ENCODE measurements at regions not wholly inside any gene's neighbourhood (a gene's known extent, or its start where the extent isn't known, plus 50 kb on each side); places are given as distances from the start of the nearest gene placed in this dataset.
"Not testable (repeated sequence)": the region's sequence is repeated elsewhere in the genome, so short reads cannot be mapped to it uniquely, and the experiment has no call there.

DNA sequence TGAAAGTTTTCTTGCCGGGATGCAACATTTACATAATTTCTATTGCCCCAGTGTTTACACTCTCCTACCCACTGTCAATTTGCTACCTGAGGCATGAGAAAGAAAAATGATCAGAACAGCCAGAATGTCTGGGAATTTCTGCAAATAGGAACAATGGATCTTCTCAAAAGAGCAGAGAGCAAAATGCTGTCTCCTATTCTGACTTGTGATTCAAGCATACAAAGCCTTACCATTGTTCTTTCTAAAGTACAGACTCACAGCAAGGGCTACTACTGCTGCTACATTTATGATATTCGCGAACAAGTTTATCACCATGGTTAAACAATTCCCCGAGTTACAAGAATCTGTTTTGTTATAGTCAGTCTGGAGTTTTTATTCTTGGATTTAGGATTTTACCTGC lies 329.9 kb upstream of the CELF2 start:
- no peak for DNase-seq (ENCODE audit: low read depth)

DNA sequence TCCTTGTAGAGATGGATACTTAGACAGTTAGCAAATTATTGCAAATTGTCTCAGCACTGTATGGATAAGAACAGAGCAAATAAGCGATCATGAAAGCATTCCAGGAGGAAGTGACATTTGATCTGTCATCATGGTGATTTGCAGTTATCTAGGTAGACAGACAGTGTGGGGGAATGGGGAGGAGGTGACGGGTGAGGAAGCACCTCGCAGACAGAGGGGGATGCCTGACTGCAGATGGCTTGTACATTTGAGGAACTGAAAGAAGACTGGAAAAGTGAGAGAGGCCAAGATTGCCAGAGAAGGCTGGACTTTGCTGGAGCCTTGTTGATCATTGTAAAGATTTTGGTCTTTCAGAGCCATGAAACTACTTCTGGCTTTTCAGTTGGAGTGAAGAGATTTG lies 318.2 kb upstream of the CELF2 start:
- no peak for DNase-seq (ENCODE audit: low read depth)

DNA sequence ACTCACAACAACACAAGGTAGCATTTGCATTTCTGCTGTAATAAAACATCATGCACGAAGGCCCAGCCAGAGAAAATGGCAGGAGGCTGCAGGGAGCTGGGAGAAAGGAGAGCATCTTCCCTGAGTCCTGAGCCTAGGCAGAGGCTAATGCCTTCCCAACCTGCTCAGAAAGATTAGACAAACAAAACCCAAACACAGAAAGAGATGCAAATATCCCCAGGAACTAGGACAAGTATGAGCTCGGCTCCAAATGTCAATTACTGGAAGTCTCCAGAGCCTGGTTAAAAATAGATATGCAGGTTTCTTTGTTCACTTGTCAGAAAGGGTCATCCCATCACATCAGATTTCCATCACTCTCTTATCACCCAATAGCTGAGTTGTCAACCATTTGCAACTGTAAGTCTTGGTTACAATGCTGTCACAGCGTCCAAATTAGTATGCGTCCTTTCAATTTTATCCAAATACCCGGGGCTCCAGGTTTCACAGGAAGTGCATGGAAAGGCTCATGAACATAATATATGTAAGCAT lies 316.5 kb upstream of the CELF2 start:
- no peak for DNase-seq (ENCODE audit: low read depth)

DNA sequence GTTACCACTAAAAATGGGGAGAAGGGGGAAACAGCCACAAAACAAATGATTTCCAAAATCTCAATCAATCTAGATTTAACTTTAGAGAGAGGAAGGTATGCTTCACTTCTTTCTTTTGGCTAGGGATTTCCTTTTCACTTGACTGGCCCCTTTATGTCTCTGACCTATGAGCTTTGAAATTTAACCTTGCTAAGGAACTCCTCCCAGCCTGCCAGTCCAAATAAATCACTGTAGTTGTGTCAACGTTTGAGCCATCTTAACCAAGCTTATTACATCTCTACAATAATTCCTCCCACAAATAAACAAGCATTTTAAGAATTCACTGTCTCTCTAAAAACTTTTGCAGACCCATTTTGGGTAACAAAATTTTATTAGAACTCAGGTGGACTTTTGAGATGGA lies 315.5 kb upstream of the CELF2 start:
- DNase-seq (ENCODE audit: low read depth), result no peak

DNA sequence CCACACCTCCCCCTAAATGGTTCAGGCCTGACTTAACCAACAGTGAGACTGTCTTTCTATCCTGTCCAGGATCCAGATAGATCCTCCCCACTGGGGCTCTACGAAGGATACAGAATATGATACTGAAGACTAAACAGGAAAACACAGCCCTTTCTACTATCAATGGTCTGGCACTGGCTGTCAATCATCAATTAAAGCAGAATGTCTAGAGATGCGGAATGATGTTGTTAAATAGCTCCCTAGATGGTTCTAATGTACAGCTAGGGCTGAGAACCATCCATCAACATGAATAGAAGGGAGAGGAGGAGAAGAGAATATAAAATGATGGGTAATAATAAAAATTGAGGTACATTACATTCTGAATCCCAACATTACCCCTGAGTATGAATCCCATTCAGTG lies 314.3 kb upstream of the CELF2 start:
- DNase-seq (ENCODE audit: low read depth), result no peak

DNA sequence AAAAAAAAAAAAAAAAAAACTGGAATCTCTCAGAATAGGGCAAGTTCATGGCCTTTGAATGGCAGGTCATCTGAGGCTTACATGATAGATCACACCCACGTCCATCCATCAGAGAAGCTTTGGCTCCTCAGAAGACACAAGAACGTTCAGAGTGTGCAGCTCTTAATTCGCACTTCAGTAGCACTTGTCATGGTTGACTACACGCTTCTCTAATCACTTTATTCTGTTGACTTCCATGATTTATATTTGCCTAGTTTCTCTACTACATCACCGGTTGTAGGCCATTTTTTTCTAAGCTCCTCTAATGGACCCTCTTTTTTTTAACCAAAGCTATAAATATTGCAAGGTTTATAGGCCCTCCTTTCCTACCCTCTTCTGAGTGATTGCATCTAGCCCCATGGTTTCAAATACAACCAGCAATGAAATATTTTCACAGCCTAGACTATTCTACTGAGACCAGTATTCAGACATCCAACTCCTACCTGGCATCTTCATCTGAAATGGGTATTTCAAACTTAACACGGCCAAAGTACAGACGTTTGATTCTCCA lies 305.4 kb upstream of the CELF2 start:
- no peak for DNase-seq (ENCODE audit: low read depth)

DNA sequence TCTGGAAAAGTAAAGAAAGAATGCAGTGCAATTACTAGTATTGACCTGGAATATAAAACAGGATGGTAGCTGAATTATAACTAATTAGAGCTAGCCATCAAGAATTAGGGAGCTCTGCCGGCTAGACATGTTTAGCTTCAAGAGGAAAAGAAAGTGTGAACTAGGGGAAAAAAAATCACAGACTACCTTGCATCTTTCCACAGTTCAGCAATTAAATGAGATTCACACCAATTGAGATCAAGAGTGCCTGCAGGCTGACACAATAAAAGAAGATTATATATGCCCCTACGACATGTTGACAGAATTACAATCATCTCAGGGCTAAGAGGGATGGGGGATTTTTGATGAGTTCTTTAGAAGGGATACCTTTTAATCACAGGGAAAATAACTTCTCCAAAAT lies 303.3 kb upstream of the CELF2 start:
- DNase-seq (ENCODE audit: low read depth), result no peak

DNA sequence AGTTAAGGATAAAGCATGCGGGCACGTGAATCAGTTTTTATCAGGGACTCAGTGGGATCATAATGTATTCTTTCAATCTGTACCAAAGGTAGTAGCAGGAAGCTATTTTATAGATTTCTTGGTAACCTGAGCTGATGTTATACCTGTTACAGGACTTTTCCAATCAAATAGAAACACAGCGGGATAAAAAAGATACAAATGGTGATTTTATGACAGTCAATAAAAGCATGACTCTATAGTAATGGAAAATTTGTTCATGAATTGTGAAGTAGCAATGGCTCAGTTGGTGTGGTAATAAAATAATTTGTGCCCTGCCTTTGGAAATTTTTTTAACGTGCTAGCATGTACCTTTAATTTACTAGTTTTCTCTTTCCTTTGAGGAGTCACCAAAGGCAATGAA lies 300.7 kb upstream of the CELF2 start:
- no peak for DNase-seq (ENCODE audit: low read depth)

DNA sequence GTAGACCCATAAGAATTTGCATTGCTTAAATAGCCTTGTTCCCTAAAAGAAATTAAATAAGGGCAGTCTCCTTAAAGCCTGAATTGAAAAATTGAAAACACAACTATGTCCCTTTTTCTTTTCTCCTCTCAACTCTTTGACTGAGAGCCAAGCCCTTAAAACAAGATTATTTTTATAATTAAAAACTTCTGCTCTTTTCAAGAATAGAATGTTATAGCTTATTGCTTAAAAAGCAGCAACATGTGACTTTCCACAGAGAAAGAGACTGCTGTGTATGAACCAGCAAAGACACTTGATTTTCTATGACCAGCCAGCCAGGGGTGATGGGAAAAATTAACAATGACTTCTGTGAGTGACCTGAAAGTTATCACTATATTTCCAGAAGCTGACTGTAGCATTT lies 295.2 kb upstream of the CELF2 start:
- no peak for DNase-seq (ENCODE audit: low read depth)

DNA sequence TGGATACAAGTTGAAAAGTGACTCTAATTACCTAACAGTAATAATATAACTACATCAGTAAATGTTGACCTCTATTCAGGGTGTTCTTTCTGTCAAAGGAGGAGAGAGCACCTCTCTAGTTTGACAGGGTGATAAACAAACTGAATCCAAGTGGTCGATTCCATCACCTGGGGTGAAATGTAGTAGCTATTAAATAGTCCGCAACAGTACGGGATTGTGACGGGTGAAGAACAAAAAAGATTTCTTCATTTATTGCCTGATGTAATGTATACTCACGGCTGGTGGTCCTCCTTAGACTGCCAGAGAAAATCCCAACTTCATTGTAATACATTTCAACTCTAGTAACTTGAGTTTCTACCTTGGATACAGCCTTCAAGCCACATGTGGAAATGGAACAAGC lies 292.5 kb upstream of the CELF2 start:
- DNase-seq (ENCODE audit: low read depth), result no peak

DNA sequence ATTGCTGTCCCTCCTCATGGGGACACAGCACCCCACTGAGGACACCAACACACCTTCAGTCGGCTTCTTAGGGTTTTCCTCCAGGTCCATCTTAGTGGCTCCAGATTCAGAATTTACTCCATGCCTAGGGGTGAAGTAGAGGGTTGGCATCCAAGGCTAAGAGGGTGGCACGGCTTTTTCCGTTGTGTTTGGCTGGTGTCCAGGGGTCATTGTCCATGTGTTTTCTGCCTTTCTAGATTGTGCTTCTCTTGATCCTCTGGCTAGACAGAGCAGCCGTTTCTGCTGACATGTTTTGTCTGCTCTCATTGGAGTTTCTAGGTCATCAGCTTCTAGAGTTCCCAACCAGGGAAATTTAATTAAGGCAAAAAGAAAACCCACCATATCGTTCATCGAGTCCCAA lies 291.6 kb upstream of the CELF2 start:
- DNase-seq (ENCODE audit: low read depth), result no peak

DNA sequence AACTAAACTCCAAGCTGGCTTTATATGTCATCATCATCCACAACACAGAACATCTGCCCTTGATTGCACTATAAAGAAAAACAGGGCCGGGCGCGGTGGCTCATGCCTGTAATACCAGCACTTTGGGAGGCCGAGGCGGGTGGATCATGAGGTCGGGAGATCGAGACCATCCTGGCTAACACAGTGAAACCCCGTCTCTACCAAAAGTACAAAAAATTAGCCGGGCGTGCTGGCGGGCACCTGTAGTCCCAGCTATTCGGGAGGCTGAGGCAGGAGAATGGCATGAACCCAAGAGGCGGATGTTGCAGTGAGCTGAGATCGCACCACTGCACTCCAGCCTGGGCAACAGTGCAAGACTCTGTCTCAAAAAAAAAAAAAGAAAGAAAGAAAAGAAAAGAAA lies 290.3 kb upstream of the CELF2 start:
- DNase-seq (ENCODE audit: low read depth), result not testable (repeated sequence)

DNA sequence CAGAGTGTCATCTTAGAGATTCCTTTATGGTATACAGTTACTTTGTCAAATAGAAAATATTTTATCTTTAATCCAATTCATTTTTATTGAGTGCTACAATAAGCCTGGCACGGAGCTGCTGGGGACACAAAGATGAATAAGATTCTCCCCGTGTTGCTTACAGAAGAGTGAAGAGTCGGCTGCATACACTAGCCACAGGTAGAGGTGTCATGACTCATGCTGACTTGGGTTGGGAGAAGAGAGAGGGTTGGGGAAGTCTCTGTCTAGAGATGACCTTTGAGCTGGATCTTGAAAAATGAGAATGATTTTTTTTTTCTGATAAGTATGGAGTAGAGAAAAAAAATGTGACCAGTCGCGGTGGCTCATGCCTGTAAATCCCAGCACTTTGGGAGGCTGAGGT lies 289.9 kb upstream of the CELF2 start:
- no peak for DNase-seq (ENCODE audit: low read depth)

DNA sequence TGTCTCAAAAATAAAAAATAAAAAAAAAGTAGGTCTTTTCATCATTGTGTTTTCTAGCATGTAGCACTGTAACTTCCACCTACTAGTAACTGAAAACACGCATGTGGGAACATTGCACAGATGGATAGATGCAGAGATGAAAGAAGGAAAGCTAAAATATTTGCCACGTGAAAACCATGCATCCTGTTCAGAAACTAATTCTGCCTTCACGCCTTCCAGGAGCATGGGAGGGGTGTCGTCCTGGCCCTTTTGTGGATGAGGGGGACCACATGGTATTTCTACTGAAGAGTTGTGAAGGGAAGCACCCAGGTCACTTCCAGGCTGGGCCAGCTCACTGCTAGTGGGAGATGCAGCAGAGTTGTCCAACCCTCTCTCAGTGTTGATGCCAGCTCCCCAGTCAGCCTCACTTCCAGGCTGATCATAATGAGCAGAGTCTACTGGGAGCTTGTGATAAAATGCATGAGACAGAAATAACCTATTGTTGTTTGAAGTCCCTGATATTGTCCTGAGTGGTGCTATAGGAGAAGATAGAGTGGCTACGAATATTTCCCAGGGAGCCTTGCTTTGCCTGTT lies 287.1 kb upstream of the CELF2 start:
- no peak for DNase-seq (ENCODE audit: low read depth)

DNA sequence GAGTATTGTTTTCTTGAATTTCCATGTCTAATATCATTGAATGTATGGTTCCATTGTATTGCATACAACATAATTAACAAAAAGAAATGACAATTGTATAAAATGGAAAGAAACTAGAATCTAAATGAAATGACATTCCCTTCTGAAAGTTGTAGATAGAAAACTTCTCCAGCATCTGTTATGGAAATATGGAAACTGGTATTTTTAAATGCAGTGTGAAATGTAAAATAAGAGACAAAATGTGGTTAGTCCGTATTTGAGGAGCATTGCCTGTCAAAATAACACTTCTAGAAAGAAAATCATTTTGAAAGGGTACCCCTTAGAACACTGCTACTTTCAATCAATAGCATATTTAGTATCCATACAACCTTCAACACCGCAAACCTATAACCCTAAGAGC lies 286.3 kb upstream of the CELF2 start:
- DNase-seq (ENCODE audit: low read depth), result no peak

DNA sequence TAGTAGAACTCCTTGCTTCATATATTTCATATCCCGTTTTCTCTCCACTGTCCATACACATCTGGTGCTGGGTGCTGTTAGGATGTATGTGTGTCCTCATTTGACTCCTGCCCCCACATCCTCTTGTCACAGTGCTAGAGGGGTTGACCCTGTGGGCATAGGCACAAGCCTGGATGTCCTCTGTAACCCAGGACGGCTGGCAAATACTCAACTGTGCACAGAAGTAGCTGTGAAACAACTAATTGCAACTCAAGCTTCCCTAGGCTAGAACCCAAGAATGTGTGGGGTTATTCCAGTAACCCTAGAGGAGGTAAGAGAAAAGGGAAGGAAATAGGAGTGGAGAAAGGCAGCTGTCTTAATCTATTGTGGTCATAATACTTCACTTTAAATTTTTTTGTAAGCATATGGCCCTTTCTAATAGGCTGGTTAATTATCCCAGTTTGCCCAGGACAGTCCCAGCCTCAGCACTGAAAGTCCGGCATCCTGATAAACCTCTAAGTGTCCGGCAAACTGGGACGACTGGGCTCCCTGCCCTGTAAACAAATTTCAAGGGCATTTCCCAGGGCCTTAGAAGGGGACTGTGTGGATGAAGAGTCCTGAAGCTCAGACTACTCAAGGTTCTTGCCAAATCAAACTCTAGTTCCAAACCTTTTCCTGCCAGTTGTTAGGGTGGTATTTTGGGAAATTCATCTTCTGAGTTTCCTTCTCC lies 283.2 kb upstream of the CELF2 start:
- no peak for DNase-seq (ENCODE audit: low read depth)

DNA sequence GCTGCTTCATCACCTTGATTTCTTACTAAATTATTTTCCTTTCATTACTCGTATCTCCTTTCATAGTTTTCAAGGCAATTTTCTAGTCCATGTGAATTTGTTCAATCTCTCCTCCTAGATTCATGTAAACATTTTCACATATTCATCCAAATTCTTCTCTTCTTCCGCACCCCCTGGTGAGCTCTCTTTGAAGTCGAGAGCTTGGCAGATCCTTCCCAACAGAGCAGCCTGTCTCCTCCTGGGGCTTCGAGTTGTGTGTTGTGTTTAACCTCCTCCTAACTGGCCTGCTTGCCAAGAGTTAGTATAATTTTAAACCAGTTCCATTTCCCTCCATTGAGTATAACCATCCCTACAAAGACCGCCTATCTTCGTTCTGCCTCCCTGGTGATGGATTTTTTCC lies 272.4 kb upstream of the CELF2 start:
- DNase-seq (ENCODE audit: low read depth), result no peak

DNA sequence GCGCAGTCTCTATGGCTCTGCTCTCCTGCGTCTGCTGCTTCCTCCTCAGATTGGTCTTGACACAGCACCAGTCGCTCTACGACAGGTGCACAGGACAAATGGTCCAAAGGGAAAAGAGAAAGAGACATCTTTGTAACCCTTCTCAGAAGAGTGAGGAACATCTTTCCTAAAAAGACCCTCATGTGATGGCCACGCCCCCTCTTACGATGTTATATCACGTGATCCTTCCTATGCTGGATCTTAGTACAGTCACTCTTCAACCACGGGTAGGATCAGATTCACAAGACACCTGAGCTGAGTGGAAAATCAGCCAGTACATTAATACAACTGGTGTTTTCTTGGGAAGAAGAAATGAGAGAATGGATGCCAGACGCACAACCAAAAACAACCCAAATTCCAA lies 262.2 kb upstream of the CELF2 start:
- DNase-seq (ENCODE audit: low read depth), result no peak

DNA sequence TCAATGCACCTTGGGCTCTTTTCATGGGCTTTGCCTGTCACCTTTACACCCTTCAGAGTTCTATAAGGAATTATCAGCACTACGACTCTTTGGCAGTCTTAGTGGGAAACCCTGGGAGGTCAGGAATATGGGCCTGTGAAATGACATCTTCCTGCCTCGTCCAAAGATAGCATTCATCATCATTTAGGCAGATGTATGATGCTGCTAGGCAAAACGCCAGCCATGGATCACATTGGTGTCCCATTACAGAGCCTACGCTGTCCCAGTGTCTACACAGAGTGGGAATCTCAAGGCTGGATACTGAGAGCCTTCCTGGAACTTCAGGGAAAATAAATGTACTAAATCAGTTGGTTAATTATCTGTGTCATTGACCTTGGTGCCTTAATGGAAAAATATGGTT lies 259.4 kb upstream of the CELF2 start:
- peak; percentile 6 for DNase-seq (ENCODE audit: low read depth)

DNA sequence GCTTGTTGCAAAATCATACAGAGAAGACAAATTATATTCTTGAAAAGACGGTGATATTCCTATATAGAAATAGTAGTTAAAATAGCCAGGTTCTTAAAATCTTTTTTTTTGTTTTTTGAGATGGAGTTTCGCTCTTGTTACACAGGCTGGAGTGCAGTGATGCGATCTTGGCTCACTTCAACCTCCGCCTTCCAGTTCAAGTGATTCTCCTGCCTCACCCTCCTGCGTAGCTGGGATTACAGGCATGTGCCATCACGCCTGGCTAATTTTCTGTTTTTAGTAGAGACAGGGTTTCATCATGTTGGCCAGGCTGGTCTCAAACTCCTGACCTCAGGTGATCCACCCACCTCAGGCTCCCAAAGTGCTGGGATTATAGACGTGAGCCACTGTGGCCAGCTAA lies 257.9 kb upstream of the CELF2 start:
- not testable (repeated sequence) for DNase-seq (ENCODE audit: low read depth)

DNA sequence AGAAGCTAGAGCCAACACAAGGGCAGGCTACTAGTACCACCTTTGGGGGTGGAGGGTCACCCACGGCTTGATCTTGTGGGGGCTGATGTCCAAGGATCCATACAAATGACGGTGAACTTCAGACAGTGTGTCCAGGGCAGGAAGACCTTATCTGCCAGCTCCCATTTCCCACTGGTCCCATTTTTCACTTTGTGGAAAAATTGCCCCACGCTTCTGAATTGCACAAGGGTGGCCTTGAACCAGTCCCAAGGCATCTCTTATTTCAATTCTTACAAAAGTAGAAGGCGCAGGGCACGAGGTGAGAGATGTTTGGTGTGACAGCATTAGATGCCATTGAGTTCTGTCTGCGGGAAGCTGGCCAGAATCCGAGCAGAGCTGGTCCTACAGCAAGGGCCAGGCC lies 252.7 kb upstream of the CELF2 start:
- DNase-seq (ENCODE audit: low read depth), result no peak

DNA sequence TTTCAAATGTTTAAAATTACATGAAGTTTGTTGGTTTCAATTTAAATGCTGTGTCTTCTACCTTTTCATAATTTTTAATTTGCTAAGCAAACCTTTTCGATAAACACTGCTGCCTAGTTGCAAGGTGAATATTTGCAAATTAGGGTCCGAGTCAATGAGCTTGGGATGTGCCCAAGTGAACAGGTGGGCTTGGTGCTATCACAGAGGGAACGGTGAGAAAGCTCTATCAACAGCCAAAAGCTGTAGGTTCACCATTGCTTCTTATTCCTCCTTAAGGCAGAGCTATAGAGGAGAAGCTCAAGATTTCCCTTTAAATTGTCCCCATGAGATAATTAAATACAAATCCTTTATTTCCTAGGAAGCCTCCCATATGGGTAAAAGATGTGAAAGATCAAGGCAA lies 245.3 kb upstream of the CELF2 start:
- DNase-seq (ENCODE audit: low read depth), result no peak

DNA sequence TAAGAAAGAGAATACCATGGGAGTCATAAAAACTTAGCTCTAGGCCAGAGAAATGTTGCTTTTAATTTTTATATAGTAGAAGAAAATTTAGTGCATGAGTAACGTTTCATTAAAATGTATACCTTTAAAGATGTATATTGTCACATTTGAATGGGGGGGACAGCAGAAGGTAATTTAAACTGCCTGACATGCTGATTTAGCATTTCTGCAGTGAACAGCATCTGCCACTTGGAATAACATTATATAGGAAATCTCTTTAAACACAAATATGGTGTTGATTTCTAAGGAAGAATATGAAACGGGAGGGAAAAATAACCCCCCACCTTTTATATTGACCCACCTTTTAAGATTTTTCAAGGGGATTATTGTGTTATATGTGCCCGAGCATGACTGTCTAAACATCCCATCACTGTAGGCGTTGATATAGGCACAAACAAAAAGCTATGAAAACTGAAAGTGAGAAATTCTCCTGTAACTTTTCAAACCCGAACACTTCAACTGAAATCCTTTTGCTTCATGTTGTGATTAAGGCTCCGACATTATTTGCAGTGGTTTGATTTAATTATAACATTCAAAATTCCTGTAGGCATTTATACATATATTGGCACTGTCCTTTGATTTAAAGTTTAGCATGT lies 244.7 kb upstream of the CELF2 start:
- DNase-seq (ENCODE audit: low read depth), result no peak

All from Daoy (cell line).